SU-DHL-6 (cell line): ENCODE measurements at regions not wholly inside any gene's neighbourhood (a gene's known extent, or its start where the extent isn't known, plus 50 kb on each side); places are given as distances from the start of the nearest gene placed in this dataset.

Experiments used
- H2AFZ ChIP-seq: fragments of 200-600 bp; sonication (generic); 2 replicates; pipeline ENCODE4 v1.6.1; 2014; ENCODE audit warnings: low read depth, mild to moderate bottlenecking, moderate library complexity, mixed read lengths, antibody characterized with exemption, low read length; ENCODE audit not compliant: severe bottlenecking
- H3F3A ChIP-seq: fragments of 200-600 bp; shearing (Covaris generic); 2 replicates; pipeline ENCODE4 v1.6.0; 2016; ENCODE audit warnings: antibody characterized with exemption, mild to moderate bottlenecking; ENCODE audit not compliant: insufficient read depth
- H3K27ac ChIP-seq: fragments of 200-600 bp; sonication (generic); 2 replicates; pipeline ENCODE4 v1.5.1; 2016; ENCODE audit warnings: low read depth, mild to moderate bottlenecking, low read length, moderate library complexity, mixed read lengths
- H3K27me3 ChIP-seq: fragments of 200-600 bp; sonication (generic), shearing (Covaris generic); 2 replicates; pipeline ENCODE4 v1.6.0; 2014; ENCODE audit warnings: mild to moderate bottlenecking, low read length
- H3K36me3 ChIP-seq: fragments of 200-600 bp; sonication (generic); 2 replicates; pipeline ENCODE4 v1.6.1; 2014; ENCODE audit warnings: mild to moderate bottlenecking, low read length, mixed read lengths
- H3K4me2 ChIP-seq: fragments of 300-600, 200-600 bp; shearing (Covaris generic), sonication (generic); 2 replicates; pipeline ENCODE4 v1.6.0; 2014; ENCODE audit warnings: low read length, low read depth, mild to moderate bottlenecking; ENCODE audit not compliant: poor library complexity, severe bottlenecking
- H3K4me3 ChIP-seq: fragments of 200-600 bp; sonication (generic); 2 replicates; pipeline ENCODE4 v1.5.1; 2014; ENCODE audit warnings: antibody characterized with exemption, low read length, mild to moderate bottlenecking, mixed read lengths; ENCODE audit not compliant: insufficient read depth, poor library complexity, severe bottlenecking
- H3K79me2 ChIP-seq: fragments of 200-600 bp; sonication (generic); 2 replicates; pipeline ENCODE4 v1.6.1; 2014; ENCODE audit warnings: mild to moderate bottlenecking, low read length, moderate library complexity; ENCODE audit not compliant: insufficient read depth
- H3K9ac ChIP-seq: fragments of 200-600 bp; sonication (generic); 2 replicates; pipeline ENCODE4 v1.7.0; 2014; ENCODE audit warnings: mild to moderate bottlenecking, low read length
- H3K9me2 ChIP-seq: fragments of 200-600 bp; sonication (generic); replicated peaks from 2 replicates; pipeline ENCODE4 v1.6.1; 2014; ENCODE audit warnings: low read length; ENCODE audit not compliant: insufficient read depth
- H3K9me3 ChIP-seq: fragments of 200-600 bp; sonication (generic); 2 replicates; pipeline ENCODE4 v1.6.1; 2014; ENCODE audit warnings: low read length, mixed read lengths; ENCODE audit not compliant: insufficient read depth
- H4K20me1 ChIP-seq: fragments of 200-600 bp; sonication (generic); 2 replicates; pipeline ENCODE4 v1.6.1; 2014; ENCODE audit warnings: low read depth, mild to moderate bottlenecking, antibody characterized with exemption, low read length, moderate library complexity, mixed read lengths
- CTCF ChIP-seq: fragments of 200-600 bp; sonication (generic); IDR thresholded peaks from one replicate; pipeline ENCODE4 v1.5.1; 2017; ENCODE audit warnings: antibody characterized with exemption, mild to moderate bottlenecking, low read length, moderate library complexity; ENCODE audit not compliant: insufficient read depth, poor library complexity, severe bottlenecking
- EZH2phosphoT487 ChIP-seq: fragments of 200-600 bp; sonication (generic), shearing (Covaris generic); conservative IDR thresholded peaks from 2 replicates; pipeline ENCODE4 v1.6.1; 2018; ENCODE audit warnings: mild to moderate bottlenecking, antibody characterized with exemption, low read length, moderate library complexity, mixed read lengths

GRCh38 chr9:24044576-24044975, 218.5 kb upstream of the ELAVL2 start:
- H3K27me3 ChIP-seq: no peaks in the 10 kb centered on the region
- no peaks in the 10 kb centered on the region for H3K36me3 ChIP-seq
- H3F3A ChIP-seq: no peaks in the 10 kb centered on the region
- peaks cover 4% of the 10 kb centered on the region; the same call in 1 of the 2 replicates for H3K9me2 ChIP-seq
- H3K4me3 ChIP-seq: no peak overlapping the region
- H3K4me2 ChIP-seq: no peak overlapping the region
- no peak overlapping the region for H2AFZ ChIP-seq
- no peak overlapping the region for H3K9ac ChIP-seq
- H3K79me2 ChIP-seq: no peaks in the 10 kb centered on the region
- TF ChIP-seq CTCF (no peak), EZH2phosphoT487 (no peak)
- no peaks in the 10 kb centered on the region for H4K20me1 ChIP-seq
- H3K9me3 ChIP-seq: no peaks in the 10 kb centered on the region
- H3K27ac ChIP-seq: no peak overlapping the region

GRCh38 chr9:24041160-24041690, 215.2 kb upstream of the ELAVL2 start:
- Histone ChIP-seq H2AFZ (no peak overlapping the region), H3K79me2 (no peaks in the 10 kb centered on the region), H3K9me3 (no peaks in the 10 kb centered on the region), H3K9ac (no peak overlapping the region), H3K4me3 (no peak overlapping the region), H3F3A (no peaks in the 10 kb centered on the region), H3K4me2 (no peak overlapping the region), H3K36me3 (no peaks in the 10 kb centered on the region), H3K9me2 (no peaks in the 10 kb centered on the region), H4K20me1 (no peaks in the 10 kb centered on the region), H3K27me3 (no peaks in the 10 kb centered on the region), H3K27ac (no peak overlapping the region)
- TF ChIP-seq CTCF (no peak), EZH2phosphoT487 (no peak)

GRCh38 chr9:24036459-24036858, 210.4 kb upstream of the ELAVL2 start:
- Histone ChIP-seq H3K79me2 (no peaks in the 10 kb centered on the region), H3K36me3 (no peaks in the 10 kb centered on the region), H3K27me3 (no peaks in the 10 kb centered on the region), H2AFZ (no peak overlapping the region), H3K27ac (no peak overlapping the region), H3K9me3 (no peaks in the 10 kb centered on the region), H3K4me3 (no peak overlapping the region), H3K9ac (no peak overlapping the region), H3K4me2 (no peak overlapping the region), H4K20me1 (no peaks in the 10 kb centered on the region), H3F3A (no peaks in the 10 kb centered on the region), H3K9me2 (0 out of 2 replicates have a peak, but pooled peaks cover 6% of the 10 kb centered on the region)
- no peak for TF ChIP-seq CTCF
- no peak for TF ChIP-seq EZH2phosphoT487

- H3K36me3 ChIP-seq: no peaks in the 10 kb centered on the region
- no peaks in the 10 kb centered on the region for H3F3A ChIP-seq
- no peaks in the 10 kb centered on the region for H3K79me2 ChIP-seq
- H3K4me2 ChIP-seq: no peak overlapping the region
- TF ChIP-seq CTCF (no peak), EZH2phosphoT487 (no peak)
- no peak overlapping the region for H3K9ac ChIP-seq
- H3K9me2 ChIP-seq: 0 out of 2 replicates have a peak, but pooled peaks cover 6% of the 10 kb centered on the region
- no peaks in the 10 kb centered on the region for H3K9me3 ChIP-seq
- no peaks in the 10 kb centered on the region for H3K27me3 ChIP-seq
- no peak overlapping the region for H3K27ac ChIP-seq
- no peak overlapping the region for H3K4me3 ChIP-seq
- no peak overlapping the region for H2AFZ ChIP-seq
- H4K20me1 ChIP-seq: no peaks in the 10 kb centered on the region
These were observed 209.8 kb upstream of the ELAVL2 start for GRCh38 chr9:24035816-24036215.
